Skeletal muscle tissue (tissue), 3 donors: ENCODE measurements at regions not wholly inside any gene's neighbourhood (a gene's known extent, or its start where the extent isn't known, plus 50 kb on each side); places are given as distances from the start of the nearest gene placed in this dataset.

ENCODE experiments used
- H3K27ac ChIP-seq: one replicate; pipeline ENCODE4 v1.7.0; 2013; ENCODE audit warnings: mild to moderate bottlenecking, low read depth, low read length, inconsistent platforms
- H3K27me3 ChIP-seq, 3 donors: one replicate each; pipeline ENCODE4 v1.7.0; 2013; ENCODE audit warnings: low read length in 3 of 3; ENCODE audit not compliant: control insufficient read depth in 3 of 3, insufficient read depth in 3 of 3
- H3K36me3 ChIP-seq, 3 donors: one replicate each; pipeline ENCODE4 v1.7.0; 2013; ENCODE audit warnings: low read length in 3 of 3; ENCODE audit not compliant: control insufficient read depth in 3 of 3, insufficient read depth in 3 of 3
- H3K4me1 ChIP-seq, 3 donors: one replicate each; pipeline ENCODE4 v1.7.0; 2013; ENCODE audit warnings: low read length in 3 of 3, mild to moderate bottlenecking in 3 of 3; ENCODE audit not compliant: control insufficient read depth in 3 of 3, insufficient read depth in 3 of 3
- H3K4me3 ChIP-seq, 3 donors: one replicate each; pipeline ENCODE4 v1.7.0; 2013; ENCODE audit warnings: low read length in 3 of 3
- H3K9ac ChIP-seq, 3 donors: one replicate each; pipeline ENCODE4 v1.7.0; 2013; ENCODE audit warnings: low read length in 3 of 3, mild to moderate bottlenecking in 3 of 3, moderate library complexity in 2 of 3, low read depth in 1 of 3
- H3K9me3 ChIP-seq, 3 donors: one replicate each; pipeline ENCODE4 v1.7.0; 2013; ENCODE audit warnings: low read length in 3 of 3; ENCODE audit not compliant: control insufficient read depth in 3 of 3
- donor health status: Osteomylitis.

- H3K9ac ChIP-seq: no peak overlapping the region
- no peaks in the 10 kb centered on the region for H3K4me1 ChIP-seq
- no peak overlapping the region for H3K4me3 ChIP-seq
- H3K36me3 ChIP-seq: no peaks in the 10 kb centered on the region
- no peak overlapping the region for H3K27ac ChIP-seq
- peaks cover 12 to 27% (median 24%) of the 10 kb centered on the region in 3 donors for H3K27me3 ChIP-seq
- H3K9me3 ChIP-seq: peaks cover 0 to 6% (median 0%) of the 10 kb centered on the region in 3 donors
Observed at GRCh38 chr14:104284636-104285507, 146.5 kb downstream of the KIF26A start.

GRCh38 chr14:104285508-104285840 is 147.1 kb downstream of the KIF26A start:
- no peaks in the 10 kb centered on the region for H3K4me1 ChIP-seq
- peaks cover 12 to 27% (median 22%) of the 10 kb centered on the region in 3 donors for H3K27me3 ChIP-seq
- no peak overlapping the region for H3K4me3 ChIP-seq
- no peak overlapping the region for H3K27ac ChIP-seq
- peaks cover 0 to 6% (median 0%) of the 10 kb centered on the region in 3 donors for H3K9me3 ChIP-seq
- H3K36me3 ChIP-seq: no peaks in the 10 kb centered on the region
- H3K9ac ChIP-seq: no peak overlapping the region

DNA sequence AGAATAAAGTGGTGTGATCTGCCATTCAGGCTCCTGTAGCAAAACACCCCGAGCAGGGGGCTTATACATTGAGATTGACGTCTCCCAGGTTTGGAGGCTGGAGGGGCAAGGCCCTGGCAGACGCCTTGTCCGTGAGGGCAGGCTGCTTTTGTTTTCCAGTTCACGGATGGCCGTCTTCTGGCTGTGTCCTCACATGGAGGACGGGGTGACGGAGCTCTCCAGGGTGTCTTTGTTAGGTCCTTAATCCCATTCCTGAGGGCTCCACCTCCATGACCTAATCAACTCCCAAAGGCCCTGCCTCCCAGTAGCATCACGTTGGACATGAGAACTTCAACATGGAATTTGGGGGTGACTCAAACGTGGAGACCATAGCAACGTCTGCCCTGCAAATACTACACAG is 147.7 kb downstream of the KIF26A start:
- H3K9me3 ChIP-seq: peaks cover 0 to 6% (median 0%) of the 10 kb centered on the region in 3 donors
- no peaks in the 10 kb centered on the region for H3K4me1 ChIP-seq
- peaks cover 12 to 32% (median 28%) of the 10 kb centered on the region in 3 donors for H3K27me3 ChIP-seq
- H3K9ac ChIP-seq: no peak overlapping the region
- H3K36me3 ChIP-seq: no peaks in the 10 kb centered on the region
- no peak overlapping the region for H3K4me3 ChIP-seq
- H3K27ac ChIP-seq: no peak overlapping the region

GRCh38 chr14:104286496-104286895 is 148.1 kb downstream of the KIF26A start:
- Histone ChIP-seq H3K36me3 (no peaks in the 10 kb centered on the region), H3K27me3 (peaks cover 12 to 33% (median 27%) of the 10 kb centered on the region in 3 donors), H3K27ac (no peak overlapping the region), H3K9me3 (peaks cover 0 to 6% (median 0%) of the 10 kb centered on the region in 3 donors), H3K4me1 (no peaks in the 10 kb centered on the region), H3K4me3 (no peak overlapping the region), H3K9ac (no peak overlapping the region)

DNA sequence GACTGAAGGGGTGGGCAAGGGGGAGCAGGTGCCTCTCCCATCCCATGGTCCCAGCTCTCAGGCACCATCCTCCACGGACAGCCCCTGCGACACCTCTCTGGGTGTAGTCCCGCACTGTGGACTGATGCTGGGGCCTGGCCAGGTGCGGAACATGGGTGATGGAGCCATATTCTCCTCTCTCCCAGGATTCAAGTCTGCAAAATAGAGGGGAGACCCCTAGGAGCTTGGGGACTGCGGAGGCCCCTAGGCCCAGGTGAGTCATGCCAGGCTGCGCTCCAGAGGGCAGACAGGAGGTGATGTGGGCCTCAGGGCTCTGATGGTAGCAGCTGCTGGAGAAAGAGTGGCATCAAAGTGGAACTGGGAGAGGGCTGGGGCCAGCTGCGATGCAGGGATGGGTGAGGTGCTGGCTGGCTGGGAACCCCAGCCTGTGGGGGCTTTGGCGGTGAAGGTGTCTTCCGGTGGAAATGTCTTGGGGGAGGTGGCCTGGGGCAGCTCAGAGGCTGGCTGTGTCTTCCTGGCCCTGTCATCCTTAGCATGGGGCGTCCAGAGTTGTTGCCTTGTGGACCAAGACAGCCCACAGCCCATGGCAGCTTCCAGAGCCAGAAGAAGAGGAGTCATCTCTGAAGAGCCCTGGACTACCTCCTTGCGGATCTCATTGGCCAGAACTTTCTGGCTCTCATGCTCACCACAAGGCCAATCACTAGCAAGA is 149.1 kb downstream of the KIF26A start:
- H3K4me1 ChIP-seq: no peaks in the 10 kb centered on the region
- no peak overlapping the region for H3K9ac ChIP-seq
- no peak overlapping the region for H3K4me3 ChIP-seq
- peaks cover 0 to 6% (median 0%) of the 10 kb centered on the region in 3 donors for H3K9me3 ChIP-seq
- no peak overlapping the region for H3K27ac ChIP-seq
- H3K36me3 ChIP-seq: no peaks in the 10 kb centered on the region
- peaks cover 11 to 31% (median 27%) of the 10 kb centered on the region in 3 donors for H3K27me3 ChIP-seq

- no peak overlapping the region for H3K9ac ChIP-seq
- H3K4me3 ChIP-seq: no peak overlapping the region
- peaks cover 0 to 6% (median 0%) of the 10 kb centered on the region in 3 donors for H3K9me3 ChIP-seq
- H3K36me3 ChIP-seq: no peaks in the 10 kb centered on the region
- H3K27ac ChIP-seq: no peak overlapping the region
- H3K4me1 ChIP-seq: no peaks in the 10 kb centered on the region
- peaks cover 6 to 28% (median 22%) of the 10 kb centered on the region in 3 donors for H3K27me3 ChIP-seq
Observed at GRCh38 chr14:104288272-104288671, 149.9 kb downstream of the KIF26A start.

GRCh38 chr14:104289507-104289906 is 151.1 kb downstream of the KIF26A start:
- Histone ChIP-seq H3K27ac (no peak overlapping the region), H3K4me1 (peaks cover 0 to 5% (median 0%) of the 10 kb centered on the region in 3 donors), H3K4me3 (no peak overlapping the region), H3K9me3 (peaks cover 0 to 6% (median 0%) of the 10 kb centered on the region in 3 donors), H3K27me3 (peaks cover 14 to 33% (median 32%) of the 10 kb centered on the region in 3 donors), H3K9ac (no peak overlapping the region), H3K36me3 (no peaks in the 10 kb centered on the region)

GRCh38 chr14:104290058-104290667 is 151.8 kb downstream of the KIF26A start:
- Histone ChIP-seq H3K9me3 (peaks cover 0 to 6% (median 0%) of the 10 kb centered on the region in 3 donors), H3K4me1 (peaks cover 0 to 5% (median 0%) of the 10 kb centered on the region in 3 donors), H3K27ac (no peak overlapping the region), H3K4me3 (no peak overlapping the region), H3K27me3 (peaks cover 17 to 37% (median 32%) of the 10 kb centered on the region in 3 donors), H3K36me3 (no peaks in the 10 kb centered on the region), H3K9ac (no peak overlapping the region)

DNA sequence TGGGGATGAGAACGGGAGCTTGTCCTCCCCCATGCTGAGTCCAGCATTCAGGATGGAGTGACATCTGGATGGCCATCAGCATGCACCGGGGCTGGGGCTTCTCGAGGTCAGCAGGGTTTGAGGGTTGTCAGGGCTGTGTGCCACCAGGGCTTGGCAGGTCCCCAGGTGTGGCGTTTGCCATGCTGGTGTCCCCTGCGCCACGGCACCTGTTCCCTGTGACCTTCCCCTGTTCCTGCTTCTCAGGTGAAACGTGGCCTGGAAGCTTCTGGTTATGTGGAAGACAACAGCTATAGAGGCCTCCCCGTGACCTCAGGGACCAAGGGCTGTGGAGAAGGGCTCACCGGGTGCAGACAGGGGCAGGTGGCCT is 152.4 kb downstream of the KIF26A start:
- no peak overlapping the region for H3K4me3 ChIP-seq
- peaks cover 17 to 43% (median 37%) of the 10 kb centered on the region in 3 donors for H3K27me3 ChIP-seq
- H3K4me1 ChIP-seq: peaks cover 0 to 5% (median 0%) of the 10 kb centered on the region in 3 donors
- H3K27ac ChIP-seq: no peak overlapping the region
- no peaks in the 10 kb centered on the region for H3K36me3 ChIP-seq
- H3K9me3 ChIP-seq: peaks cover 0 to 6% (median 0%) of the 10 kb centered on the region in 3 donors
- H3K9ac ChIP-seq: no peak overlapping the region
